ENCODE measurements at regions not wholly inside any gene's neighbourhood (a gene's known extent, or its start where the extent isn't known, plus 50 kb on each side); places are given as distances from the start of the nearest gene placed in this dataset.

- no peak for DNase-seq
These were observed 133.0 kb downstream of the ASB7 start for GRCh38 chr15:100735129-100736053.

- DNase-seq: no peak
These were observed 134.8 kb downstream of the ASB7 start for GRCh38 chr15:100737214-100737613.

GRCh38 chr15:100738614-100739013, 136.2 kb downstream of the ASB7 start:
- no peak for DNase-seq

GRCh38 chr15:100740138-100740537, 137.7 kb downstream of the ASB7 start:
- no peak for DNase-seq

- no peak for DNase-seq
These were observed 128.0 kb upstream of the ALDH1A3 start for GRCh38 chr15:100751585-100751984.

GRCh38 chr15:100753503-100753902, 126.1 kb upstream of the ALDH1A3 start:
- no peak for DNase-seq

- no peak for DNase-seq
These were observed 122.0 kb upstream of the ALDH1A3 start for GRCh38 chr15:100757661-100758060.

GRCh38 chr15:100758555-100758954, 121.1 kb upstream of the ALDH1A3 start:
- DNase-seq: no peak

- DNase-seq: peak; percentile 58
These were observed 120.5 kb upstream of the ALDH1A3 start for GRCh38 chr15:100759106-100759505.

- DNase-seq: peak; percentile 73
These were observed 119.8 kb upstream of the ALDH1A3 start for GRCh38 chr15:100759698-100760356.

- DNase-seq: no peak
These were observed 119.2 kb upstream of the ALDH1A3 start for GRCh38 chr15:100760357-100760903.

- DNase-seq: no peak
These were observed 118.2 kb upstream of the ALDH1A3 start for GRCh38 chr15:100761290-100761935.

GRCh38 chr15:100762289-100762688, 117.3 kb upstream of the ALDH1A3 start:
- no peak for DNase-seq

- DNase-seq: no peak
These were observed 116.5 kb upstream of the ALDH1A3 start for GRCh38 chr15:100762913-100763834.

- DNase-seq: peak; percentile 68
These were observed 115.5 kb upstream of the ALDH1A3 start for GRCh38 chr15:100763835-100764750.

GRCh38 chr15:100764778-100765466, 114.7 kb upstream of the ALDH1A3 start:
- peak; percentile 83 for DNase-seq

- no peak for DNase-seq
These were observed 114.0 kb upstream of the ALDH1A3 start for GRCh38 chr15:100765467-100766241.

GRCh38 chr15:100766243-100767000, 113.2 kb upstream of the ALDH1A3 start:
- DNase-seq: peak; percentile 58

All from fibroblast of skin of back (primary cell).